AG09309 (cell line): ENCODE measurements at regions not wholly inside any gene's neighbourhood (a gene's known extent, or its start where the extent isn't known, plus 50 kb on each side); places are given as distances from the start of the nearest gene placed in this dataset.
A peak's percentile ranks its signal among the peaks of the same experiment; 100 is the strongest.

ENCODE experiments used
- DNase-seq: peaks from one replicate; pipeline ENCODE4 v3.0.0-alpha.2; 2010; ENCODE audit warnings: low read depth
- H3K4me3 ChIP-seq: 2 replicates; pipeline ENCODE4 v1.5.1; 2011; ENCODE audit warnings: mild to moderate bottlenecking, low read depth, low read length, moderate library complexity; ENCODE audit not compliant: control insufficient read depth
- TF ChIP-seq, protein P1 (sequence below): IDR thresholded peaks from 2 replicates; pipeline ENCODE4 v1.5.1; 2011; ENCODE audit warnings: mild to moderate bottlenecking, low read depth, low read length, inconsistent platforms; ENCODE audit not compliant: insufficient read depth, control insufficient read depth; ENCODE audit errors: missing control alignments

DNA sequence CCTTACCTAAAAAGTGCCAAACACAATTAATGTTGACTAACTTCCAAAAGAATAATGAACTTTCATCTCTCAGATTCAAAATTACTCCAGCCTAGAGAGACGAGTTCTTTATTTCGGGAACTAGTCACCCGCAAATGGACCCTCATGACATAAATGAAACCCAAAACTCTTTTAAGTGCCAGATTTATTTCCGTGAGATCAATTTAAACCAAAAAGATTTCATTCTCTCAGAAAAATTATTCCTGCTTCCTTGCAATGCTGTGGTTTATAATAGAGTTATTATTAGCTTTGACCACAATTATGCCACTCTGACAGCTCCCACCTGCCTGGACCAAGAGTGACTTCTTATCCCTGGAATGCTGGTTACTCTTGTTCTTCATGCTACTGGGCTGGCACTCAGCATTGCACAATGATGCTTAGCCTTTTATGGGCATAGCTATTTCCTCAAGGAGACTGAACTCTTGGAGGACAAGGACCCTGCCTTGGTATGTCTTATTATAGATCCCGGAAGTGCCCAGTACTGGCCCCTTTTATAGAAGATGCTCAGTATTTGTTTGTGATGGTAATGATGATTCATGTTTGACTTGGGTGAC lies 183.5 kb downstream of the SNX18 start:
- no peak overlapping the region for H3K4me3 ChIP-seq
- peak; percentile 95 for DNase-seq
- TF ChIP-seq, protein P1, sequence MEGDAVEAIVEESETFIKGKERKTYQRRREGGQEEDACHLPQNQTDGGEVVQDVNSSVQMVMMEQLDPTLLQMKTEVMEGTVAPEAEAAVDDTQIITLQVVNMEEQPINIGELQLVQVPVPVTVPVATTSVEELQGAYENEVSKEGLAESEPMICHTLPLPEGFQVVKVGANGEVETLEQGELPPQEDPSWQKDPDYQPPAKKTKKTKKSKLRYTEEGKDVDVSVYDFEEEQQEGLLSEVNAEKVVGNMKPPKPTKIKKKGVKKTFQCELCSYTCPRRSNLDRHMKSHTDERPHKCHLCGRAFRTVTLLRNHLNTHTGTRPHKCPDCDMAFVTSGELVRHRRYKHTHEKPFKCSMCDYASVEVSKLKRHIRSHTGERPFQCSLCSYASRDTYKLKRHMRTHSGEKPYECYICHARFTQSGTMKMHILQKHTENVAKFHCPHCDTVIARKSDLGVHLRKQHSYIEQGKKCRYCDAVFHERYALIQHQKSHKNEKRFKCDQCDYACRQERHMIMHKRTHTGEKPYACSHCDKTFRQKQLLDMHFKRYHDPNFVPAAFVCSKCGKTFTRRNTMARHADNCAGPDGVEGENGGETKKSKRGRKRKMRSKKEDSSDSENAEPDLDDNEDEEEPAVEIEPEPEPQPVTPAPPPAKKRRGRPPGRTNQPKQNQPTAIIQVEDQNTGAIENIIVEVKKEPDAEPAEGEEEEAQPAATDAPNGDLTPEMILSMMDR, result no peak

- TF ChIP-seq, protein P1, result no peak
- H3K4me3 ChIP-seq, result no peak overlapping the region
- no peak for DNase-seq
Observed at GRCh38 chr5:54696931-54697330, 179.4 kb downstream of the SNX18 start.

- TF ChIP-seq, protein P1, result no peak
- no peak for DNase-seq
- H3K4me3 ChIP-seq, result no peak overlapping the region
Observed at GRCh38 chr5:54696346-54696745, 178.8 kb downstream of the SNX18 start.

DNA sequence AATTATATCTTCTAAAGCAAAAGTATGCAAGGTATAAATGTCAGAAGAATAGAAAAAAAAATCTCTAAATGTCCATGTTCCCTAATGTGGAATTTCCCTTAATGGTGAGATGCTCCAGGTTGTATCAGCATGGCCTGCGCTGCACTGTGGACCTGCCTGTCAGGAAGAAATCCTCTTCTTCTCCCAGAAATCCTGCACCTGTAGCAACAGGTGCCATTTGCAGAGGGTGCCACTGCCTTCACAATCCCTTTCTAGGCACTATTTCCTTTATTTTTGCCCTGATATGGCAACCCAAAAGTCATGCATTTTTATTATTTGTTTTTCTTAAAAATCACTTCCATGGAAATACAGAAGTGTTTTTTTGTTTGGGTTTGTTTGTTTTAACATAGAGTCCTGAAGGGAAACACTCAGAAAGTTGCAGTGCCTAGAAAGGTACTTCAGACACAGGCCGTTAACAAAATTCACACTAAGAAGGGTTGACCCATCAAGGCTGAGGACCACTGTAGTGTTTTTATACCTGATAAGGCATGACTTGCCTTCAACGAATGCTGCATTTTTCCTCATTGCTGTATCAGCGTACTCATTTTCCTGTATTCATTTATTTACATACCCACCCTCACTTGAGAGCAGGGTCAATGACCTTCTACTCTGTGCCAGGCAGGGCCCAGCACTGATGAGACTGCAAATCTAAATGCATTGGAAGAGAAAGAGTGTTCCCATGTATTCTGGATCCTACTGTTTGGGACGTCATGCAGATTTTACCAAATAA lies 177.8 kb downstream of the SNX18 start:
- no peak overlapping the region for H3K4me3 ChIP-seq
- TF ChIP-seq, protein P1, result no peak
- DNase-seq, result no peak

DNA sequence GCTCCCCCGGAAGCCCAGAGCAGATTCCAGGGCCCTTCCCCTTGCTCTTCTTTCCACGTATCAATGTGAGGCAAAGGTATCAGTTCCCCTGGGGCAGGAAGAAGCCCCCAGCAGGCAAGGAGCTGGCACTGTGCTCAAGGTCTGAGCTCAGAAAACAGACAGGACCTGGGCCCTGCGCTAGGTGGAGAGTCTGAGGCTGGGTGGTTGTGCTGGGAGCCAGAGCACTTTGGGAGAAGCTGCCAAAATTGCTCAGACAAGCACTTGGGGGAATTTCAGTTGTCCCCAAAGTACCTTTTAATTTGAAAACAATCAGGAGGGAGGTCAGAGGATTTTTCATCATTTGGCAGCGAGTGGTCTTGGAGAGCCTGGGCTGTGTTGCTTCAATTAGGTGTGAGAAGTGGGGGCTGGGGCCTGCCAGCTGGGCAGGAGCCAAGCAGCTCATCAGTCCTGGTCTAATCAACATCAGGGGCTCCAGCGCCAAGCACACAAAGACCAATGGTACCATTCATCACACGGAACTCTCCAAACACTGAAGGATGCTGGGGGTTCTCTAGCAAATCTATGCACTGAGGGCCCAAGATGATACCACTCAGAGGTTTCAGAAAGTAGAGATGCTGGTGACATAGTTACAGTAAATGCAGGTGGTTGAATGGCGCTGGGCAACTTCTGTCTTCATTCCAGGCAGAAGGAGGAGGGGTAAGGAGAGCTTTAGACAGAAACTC lies 176.5 kb downstream of the SNX18 start:
- no peak for DNase-seq
- TF ChIP-seq, protein P1, result no peak
- no peak overlapping the region for H3K4me3 ChIP-seq

DNA sequence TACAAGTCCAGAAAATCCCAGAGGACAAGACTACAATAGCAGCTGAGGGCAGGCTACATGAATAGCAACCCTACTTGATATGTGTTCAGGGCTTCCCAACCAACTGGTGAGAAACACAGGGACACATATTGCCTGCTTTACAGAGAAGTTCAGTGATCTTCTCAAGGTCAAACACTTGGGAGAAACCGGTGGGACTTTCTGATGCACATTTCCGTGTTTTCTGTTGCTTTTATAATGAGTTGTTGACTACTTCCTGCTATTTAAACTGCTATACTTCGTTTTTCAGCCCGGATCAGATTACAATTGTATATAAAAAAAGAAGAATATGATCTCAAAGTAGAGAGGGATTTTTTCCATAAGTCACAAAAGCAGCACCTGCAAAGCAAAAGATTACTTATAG lies 175.1 kb downstream of the SNX18 start:
- no peak for DNase-seq
- TF ChIP-seq, protein P1, result no peak
- no peak overlapping the region for H3K4me3 ChIP-seq
